GM18858 (cell line): ENCODE measurements at regions not wholly inside any gene's neighbourhood (a gene's known extent, or its start where the extent isn't known, plus 50 kb on each side); places are given as distances from the start of the nearest gene placed in this dataset.
"Not testable (repeated sequence)": the region's sequence is repeated elsewhere in the genome, so short reads cannot be mapped to it uniquely, and the experiment has no call there.

Experiments used
- ATAC-seq: cut with Tn5 transposase; IDR thresholded peaks from one replicate; pipeline ENCODE4 v1.9.1; 2021; ENCODE audit not compliant: unreplicated experiment

GRCh38 chr2:37569131-37569823, 102.2 kb downstream of the CDC42EP3 start:
- ATAC-seq: no peak

DNA sequence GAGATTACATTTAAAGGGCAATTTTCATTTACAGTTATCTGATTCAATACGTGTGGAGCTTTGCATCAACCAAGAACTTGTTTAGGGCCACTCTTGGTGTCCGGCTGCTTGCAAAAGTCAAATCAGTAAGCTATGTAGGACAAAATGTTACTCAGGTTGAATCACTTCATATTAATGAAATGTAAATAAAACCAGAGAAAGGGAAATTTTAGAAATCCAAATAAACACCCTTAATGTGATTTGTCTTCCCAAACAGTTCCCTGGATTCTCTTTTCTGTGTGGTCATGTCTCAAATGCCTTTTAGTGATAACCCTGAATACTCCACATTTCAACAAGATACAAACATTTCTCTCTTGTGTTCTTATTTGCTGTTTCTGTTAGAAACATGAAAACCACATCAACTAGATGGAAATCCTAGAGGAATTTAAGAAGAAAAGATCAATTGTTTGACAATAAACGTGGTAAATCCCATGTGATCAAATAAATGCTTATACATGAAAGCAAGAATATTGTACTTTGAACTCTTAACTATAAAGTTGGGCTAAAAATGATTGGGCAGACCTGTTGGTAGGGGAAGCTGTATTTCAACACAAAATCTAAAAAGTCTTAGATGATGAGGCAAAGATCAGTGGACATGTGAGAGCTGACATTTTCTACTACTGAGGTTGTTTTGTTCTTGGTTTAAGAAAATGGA, 101.3 kb downstream of the CDC42EP3 start:
- ATAC-seq: no peak

DNA sequence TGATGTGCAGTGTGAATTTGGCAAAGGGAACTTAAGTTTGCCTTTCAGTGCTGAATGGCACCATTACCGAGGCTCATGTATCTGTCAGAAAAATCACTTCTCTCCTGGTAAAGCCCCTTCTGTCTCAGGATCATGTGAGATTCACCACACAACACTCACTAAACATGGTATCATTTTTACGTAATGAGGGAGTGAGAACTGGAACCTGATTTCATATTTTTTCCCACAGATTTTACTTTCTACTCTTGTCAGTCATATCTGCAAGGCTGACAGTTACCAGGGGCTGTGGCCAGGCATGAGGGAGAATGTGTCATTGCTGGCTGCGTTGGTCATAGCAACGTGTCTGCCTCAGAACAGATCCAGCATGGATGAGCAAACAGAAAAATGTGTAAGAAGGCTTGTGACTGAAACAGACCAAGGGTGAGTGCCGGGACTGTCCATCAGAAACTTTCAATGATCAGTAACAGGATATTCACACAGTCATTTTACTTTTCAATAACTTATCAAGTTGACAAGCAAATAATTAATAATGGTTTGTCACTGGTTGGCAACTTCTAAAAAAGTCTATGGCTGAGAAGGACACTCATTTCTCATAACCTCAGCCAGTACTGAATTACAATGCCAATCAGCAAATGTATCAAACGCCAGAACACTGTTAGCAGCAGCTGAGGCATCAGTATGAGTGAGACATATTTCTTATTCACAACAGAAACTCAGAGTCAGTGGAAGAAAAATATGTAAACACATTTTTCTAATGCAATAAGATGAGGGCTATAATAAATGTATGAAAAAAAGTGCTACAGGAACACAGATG, 100.5 kb downstream of the CDC42EP3 start:
- peak; percentile 80 for ATAC-seq

GRCh38 chr2:37571587-37572136, 99.8 kb downstream of the CDC42EP3 start:
- no peak for ATAC-seq

- peak; percentile 37 for ATAC-seq
Measured at GRCh38 chr2:37573451-37574388, 97.7 kb downstream of the CDC42EP3 start.

DNA sequence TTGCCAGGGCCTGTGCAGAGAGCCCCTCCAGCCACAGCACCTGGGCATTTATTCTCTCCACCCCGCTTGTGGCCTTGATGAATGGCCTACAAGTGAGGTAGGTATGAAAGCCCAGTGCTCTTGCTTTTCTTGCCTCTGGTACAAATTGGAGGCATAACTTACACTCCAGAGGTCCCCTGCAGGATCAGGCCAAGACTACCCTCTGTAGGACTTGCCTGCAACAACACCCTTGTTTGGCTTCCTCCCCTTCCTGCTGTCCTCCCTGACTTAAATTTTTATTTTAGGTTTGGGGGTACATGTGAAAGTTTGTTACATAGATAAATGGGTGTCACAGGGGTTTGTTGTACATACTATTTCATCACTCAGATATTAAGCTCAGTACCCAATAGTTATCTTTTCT, 95.7 kb downstream of the CDC42EP3 start:
- ATAC-seq: no peak

- not testable (repeated sequence) for ATAC-seq
Measured at GRCh38 chr2:37576194-37576593, 95.2 kb downstream of the CDC42EP3 start.

- ATAC-seq: no peak
Measured at GRCh38 chr2:37576831-37577230, 94.6 kb downstream of the CDC42EP3 start.

GRCh38 chr2:37579192-37579713, 92.2 kb downstream of the CDC42EP3 start:
- no peak for ATAC-seq

- not testable (repeated sequence) for ATAC-seq
Measured at GRCh38 chr2:37579949-37580348, 91.5 kb downstream of the CDC42EP3 start.

DNA sequence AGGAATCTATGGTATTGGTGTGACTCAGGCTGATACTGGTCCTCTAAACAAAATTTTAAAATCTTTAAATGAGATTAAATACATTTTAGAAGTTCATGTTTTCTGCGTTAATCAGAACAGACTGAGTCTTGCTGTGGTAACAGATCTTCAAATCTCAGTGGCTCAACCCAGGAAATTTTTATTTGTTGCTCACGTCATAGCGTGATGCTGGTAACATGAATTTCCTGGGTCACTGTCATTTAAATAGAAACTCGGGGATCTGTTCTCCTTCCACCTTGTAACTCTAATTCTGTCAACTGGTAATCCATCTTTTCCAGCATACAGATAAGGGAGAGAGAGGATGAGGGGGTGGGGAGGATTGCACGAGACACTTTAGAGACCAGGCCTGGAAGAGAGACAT, 90.0 kb downstream of the CDC42EP3 start:
- ATAC-seq: no peak

DNA sequence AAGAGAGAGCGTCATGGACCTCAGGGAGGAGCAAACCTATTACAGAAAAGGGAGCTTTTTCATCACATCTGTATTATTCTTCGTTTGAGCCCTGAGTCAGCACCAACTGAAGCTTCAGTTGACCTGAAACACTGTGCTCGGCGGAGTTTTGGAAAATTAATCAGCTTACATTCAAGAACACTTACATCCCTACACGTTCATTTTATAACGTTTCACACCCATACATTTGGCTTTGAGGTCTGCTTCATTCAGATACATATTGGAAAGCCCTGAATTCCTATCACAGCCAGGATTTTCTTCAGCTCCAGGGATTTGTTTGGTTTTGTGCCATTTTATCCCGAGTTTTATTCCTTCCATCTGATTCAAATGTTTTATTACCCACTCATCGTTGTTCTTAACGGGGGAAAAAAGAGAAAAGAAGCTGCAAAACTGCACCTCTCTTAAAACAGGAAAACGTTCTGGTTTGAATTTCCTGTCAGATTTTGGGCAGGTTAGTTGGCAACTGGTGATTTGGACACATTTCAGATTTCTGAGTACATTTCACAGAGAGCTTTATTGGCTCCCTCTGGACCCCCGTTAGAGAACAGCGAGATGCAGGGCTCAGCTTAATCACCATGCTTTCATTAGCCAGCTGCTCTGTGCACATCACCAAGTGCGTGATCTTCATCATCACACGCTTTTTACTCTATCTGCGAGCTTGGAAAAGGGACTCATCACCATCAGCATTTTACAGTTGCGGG, 88.8 kb downstream of the CDC42EP3 start:
- no peak for ATAC-seq

GRCh38 chr2:37583402-37583801, 88.0 kb downstream of the CDC42EP3 start:
- ATAC-seq: no peak

- ATAC-seq: no peak
Measured at GRCh38 chr2:37583867-37584266, 87.6 kb downstream of the CDC42EP3 start.

- ATAC-seq: no peak
Measured at GRCh38 chr2:37585295-37585908, 86.0 kb downstream of the CDC42EP3 start.

DNA sequence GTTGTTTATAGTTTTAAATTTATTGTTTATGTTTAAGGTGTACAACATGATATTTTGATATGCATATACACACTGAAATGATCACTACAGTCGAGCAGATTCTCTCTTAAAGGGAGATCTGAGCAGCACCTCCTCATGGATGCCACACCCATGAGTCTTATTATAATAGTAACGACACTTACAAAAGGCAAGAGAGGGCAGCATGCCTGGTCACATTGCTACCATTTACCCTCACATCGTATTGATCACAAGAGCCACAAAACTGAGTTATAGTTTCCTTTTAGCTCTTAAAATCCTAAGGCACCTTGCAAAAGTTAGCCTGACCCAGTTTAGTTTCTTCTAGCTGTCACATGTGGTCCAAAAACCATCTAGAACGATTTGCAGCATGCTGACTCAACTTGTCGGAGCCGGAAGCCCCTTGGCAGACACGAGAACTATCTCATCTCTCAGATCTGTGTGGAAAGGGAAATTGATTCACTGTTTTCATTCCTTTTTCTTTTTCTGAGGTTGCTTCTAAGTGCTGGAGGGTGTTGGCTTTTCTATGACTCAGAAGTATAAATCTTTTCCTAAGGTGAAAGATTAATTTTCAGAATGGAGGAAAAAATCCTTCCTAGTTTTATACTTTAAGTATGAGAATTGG, 85.3 kb downstream of the CDC42EP3 start:
- no peak for ATAC-seq

GRCh38 chr2:37586663-37587317, 84.7 kb downstream of the CDC42EP3 start:
- no peak for ATAC-seq

DNA sequence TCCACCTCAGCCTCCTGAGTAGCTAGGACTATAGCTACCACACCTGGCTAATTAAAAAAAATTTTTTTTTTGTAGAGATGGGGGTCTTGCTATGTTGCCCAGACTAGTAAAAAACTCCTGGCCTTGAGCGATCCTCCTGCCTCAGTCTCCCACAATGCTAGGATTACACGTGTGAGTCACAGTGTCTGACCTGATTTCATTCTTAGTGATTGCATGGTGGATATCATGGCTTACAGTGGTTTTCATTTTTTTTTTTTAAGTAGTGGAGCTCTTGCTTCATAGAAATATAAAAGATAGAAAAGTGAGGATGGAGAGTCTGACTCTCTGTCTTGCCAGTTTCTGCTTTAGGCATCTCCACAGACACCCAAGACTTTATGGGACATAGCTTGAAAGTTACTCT, 83.6 kb downstream of the CDC42EP3 start:
- no peak for ATAC-seq
